HG03558 (cell line): ENCODE measurements at regions not wholly inside any gene's neighbourhood (a gene's known extent, or its start where the extent isn't known, plus 50 kb on each side); places are given as distances from the start of the nearest gene placed in this dataset.

Source experiments
- ATAC-seq: cut with Tn5 transposase; IDR thresholded peaks from one replicate; pipeline ENCODE4 v1.9.1; 2021; ENCODE audit warnings: moderate number of reproducible peaks; ENCODE audit not compliant: unreplicated experiment; ENCODE audit errors: extremely low read depth

DNA sequence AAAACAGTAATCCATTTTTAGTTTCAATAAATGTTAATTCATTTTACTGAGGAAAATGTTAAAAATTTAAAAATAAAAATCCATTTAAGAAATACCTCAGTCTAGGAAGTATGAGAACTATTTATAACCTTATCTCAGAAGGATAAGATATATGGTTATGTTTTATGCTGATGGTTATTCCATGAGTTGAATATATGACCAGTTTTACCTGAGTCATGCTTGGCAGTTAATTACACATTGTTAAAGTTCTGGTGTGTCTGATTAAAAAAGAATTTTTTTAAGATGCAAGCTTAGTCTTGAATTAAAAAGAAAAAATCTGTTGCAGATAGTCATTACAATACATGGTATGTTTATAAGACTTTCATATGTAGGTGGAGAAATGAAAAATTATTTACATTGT is 191.7 kb downstream of the ARL4A start:
- no peak for ATAC-seq

DNA sequence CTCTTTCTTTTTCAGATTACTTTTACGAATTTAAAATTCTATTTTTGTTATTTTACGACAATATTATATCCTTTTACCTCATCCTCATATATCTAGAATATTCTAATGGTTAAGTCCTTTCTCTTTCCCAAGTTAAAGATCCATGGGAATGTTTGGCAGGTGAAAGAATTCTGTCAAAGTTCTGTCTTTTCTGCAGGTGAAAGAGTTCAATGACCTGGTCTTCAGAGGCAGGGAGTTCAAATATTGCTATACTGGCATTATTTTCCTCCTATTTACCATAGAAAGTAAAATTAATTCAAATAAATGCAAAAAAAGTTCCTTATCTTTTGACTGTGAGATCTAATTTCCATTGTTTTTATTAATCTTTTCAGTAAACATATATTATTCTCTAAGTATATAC is 194.3 kb downstream of the ARL4A start:
- no peak for ATAC-seq

DNA sequence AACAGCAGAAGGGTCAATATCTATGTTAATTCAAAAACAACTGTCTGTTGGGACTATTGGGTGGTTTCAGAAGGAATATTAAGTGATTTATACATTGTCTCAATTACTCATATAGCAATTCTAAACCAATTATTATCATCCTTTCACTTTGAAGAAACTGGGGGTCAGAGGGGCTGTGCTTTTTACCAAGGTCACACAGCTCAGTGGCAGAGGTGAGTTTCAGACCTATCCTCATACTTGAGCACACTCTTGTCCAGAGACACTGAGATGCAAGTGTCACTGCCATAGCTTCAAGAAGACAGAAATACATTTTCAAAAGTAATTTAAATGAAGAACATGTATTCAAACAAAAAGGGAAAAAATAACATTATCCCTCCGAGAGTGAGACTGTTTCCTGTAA is 195.3 kb downstream of the ARL4A start:
- ATAC-seq = no peak

DNA sequence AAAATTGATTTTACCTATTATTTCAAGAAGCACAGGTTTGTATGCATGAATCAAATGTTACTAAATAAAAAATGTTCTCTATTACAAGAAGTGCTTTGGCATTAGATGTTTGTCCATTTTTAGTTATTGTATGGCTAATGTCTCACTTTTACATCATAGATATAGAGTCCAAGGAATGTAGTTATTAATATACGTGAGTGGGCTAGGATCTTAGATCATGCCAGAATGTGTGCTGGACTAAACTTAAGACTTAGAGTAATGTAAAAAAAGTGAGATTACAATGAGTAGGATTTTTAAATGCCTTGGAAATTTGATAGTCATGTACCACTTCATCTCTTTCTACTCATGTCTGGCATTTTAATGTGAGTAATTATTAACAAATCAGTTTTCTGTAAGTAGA is 196.6 kb downstream of the ARL4A start:
- ATAC-seq = no peak

DNA sequence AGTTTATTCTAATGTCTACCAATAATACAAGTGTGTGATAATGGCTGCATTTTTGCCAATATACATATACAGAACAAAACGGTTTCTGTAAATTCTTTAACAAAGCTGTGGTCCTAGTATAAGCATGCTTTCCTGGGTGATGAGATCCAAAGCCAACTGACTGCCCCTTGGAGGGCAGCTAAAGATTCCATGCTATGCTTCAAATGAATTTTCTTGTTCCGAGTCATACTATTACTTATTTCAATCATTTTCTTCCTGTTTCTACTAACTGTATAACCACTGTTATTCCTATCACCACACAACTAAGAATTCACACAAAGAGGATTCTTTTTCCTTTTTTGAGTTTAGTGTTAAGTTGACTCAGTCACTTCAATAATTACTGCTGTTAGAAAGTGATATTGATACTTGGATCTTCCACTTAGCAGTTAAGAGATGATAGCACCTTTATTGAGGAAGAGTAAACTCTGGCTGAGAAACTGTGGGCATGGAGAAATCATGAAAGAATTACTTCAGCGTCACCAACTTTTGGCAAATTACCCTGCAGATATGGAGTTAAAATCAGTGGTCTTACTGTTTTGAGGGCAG is 197.5 kb downstream of the ARL4A start:
- ATAC-seq = no peak

DNA sequence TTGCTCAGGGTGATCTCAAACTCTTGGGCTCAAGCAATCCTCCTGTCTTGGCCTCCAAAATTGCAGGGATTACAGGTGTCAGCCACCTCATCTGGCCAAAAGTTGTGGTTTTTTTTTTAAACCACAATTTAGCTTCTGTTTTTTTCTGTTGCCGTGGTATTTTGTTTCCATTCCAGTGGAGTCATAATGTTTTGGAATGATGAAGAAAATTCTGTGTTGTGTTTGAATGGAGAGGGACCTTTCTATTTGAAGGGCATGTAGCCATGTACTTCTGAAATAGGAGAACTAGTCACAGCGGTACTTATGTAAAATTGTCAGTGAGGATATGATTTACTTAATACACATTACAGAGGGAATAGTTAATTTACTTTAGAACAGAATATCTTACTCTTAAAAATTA is 201.3 kb downstream of the ARL4A start:
- no peak for ATAC-seq

DNA sequence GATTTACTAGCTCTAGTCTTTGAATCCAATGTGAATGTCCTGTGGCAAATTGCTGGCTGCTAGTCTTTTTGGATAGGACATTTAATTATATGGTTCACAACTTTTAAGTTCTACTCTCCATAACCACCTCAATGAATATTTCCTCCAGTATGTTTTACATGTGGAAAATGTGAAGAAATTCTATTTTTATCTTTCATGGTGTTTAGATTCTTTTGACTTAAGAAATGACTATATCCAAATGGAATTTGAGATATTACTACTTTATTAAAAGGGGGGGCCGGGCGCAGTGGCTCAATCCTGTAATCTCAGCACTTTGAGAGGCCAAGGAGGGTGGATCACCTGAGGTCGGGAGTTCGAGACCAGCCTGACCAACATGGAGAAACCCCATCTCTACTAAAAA is 202.0 kb downstream of the ARL4A start:
- no peak for ATAC-seq

DNA sequence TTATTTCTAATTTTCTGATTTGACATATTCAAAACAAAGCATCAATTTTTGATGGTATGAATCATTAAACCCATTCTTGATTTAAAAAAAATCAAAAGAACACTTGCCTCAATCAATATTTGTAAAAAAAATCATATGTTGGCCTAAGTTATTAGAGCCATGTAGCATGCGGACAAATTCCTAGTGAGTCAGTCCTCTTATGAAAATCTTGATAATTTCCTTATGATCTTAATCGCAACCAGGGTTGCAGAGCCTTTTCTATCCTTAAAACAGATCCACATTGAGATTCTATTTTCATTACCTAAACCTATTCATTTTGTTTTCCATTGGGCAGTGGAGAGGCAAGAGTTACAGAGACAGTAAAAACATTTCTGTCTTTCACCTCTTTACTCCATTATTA is 203.2 kb downstream of the ARL4A start:
- ATAC-seq = no peak

DNA sequence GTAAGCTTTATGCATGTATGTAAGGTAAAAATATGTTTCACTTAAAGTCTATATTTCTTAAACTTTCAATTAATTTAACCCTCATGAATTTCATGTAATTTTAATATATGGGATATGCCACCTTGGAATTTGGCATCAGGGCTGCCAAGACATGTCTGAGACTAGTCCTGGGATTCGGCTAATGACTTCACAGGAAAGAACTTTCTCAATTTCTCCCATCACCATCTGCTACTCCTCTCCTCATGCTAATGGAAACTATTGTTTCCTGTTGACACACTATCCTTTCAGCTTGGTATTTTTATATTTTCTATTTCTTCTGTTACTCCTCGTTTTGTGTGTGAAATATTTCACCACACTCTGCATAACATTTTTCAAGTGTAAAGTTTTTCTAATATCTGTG is 205.9 kb downstream of the ARL4A start:
- ATAC-seq = no peak

DNA sequence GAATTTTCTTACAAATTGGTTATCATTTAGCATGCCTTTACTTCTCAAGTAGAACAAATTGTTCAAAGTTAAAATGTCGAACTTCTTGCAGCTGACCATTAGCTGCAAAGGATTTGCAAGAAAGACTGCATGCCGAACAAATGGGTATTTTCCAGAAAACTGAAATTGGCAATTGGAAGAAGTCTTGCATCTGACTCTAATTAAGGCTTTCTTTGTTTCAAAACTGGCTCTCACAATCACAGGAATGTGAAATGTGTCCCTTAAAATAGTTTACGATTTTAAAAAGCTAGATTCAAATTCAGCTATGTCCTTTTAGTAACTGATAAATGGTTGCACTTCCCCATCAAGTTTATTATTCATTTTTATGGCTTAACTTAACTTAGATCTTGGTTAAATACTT is 207.9 kb downstream of the ARL4A start:
- ATAC-seq = no peak

DNA sequence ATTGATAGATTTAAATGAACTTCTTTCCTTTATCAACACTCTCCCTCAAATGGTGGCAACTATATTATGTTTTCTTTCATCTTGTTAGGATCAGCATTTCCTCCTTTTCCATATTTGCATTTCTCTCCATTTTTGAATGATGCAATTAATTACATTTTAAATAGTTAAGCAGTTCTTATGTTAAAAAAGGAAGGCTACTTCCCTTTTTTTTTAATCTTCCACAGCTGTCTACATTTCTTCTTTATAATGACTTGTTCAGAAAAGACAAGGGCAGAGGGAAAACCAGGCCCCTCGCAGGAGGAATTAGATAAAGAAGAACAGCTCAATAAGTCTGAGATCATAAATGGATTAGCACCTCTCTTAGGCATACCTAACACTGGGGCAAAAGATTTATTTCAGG is 208.9 kb downstream of the ARL4A start:
- ATAC-seq = no peak

DNA sequence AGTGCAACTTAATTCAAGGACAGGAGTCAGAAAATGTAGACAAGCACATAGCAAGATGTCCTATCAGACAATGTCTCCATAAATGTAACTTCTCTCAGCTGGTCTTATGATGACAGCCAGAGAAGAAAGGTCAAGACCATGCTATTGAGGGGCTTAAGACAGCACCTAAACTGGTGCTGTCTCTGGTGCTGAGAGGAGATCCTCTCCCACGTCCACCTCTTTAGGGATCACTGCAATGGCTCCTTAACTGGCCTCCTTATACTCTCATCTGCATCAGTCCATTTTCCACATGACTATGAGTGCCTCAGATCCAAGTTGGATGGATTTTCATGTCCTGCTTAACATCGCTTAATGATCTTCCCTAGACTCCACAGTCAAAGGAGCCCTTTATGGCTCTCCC is 210.6 kb downstream of the ARL4A start:
- ATAC-seq = no peak

DNA sequence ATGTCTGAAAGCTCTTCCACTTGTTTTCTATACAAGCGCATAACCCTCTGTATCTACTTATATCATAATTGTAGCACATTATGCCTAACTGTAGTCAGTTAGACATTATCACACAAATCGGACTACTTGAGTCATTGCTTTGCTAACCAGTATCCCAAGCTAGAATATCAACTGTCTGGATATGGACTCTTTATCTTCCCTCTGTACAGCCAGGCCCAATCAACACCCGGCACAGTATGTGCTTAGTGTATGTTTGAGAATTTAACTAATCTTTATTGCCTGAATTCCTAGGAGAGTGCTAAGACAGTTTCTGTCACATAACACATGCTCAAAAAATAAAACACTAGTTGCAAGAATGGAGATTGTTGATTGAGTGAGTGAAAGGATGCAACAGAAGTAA is 211.2 kb downstream of the ARL4A start:
- no peak for ATAC-seq

DNA sequence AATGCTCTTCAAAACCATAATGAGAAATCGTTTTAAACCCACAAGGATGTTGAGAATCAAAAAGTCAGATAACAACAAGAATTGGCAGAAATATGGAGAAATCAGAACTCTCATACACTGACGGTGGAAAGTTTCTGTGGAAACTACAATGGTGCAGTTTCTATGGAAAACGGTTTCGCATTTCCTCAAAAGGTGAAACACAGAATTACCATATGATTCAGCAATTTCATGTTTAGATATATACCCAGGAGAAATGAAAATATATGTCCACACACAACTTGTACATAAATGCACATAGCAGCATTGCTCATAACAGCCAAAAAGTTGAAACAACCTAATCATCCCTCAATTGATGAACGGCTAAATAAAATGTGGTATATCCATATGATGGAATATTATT is 218.2 kb downstream of the ARL4A start:
- ATAC-seq = no peak

DNA sequence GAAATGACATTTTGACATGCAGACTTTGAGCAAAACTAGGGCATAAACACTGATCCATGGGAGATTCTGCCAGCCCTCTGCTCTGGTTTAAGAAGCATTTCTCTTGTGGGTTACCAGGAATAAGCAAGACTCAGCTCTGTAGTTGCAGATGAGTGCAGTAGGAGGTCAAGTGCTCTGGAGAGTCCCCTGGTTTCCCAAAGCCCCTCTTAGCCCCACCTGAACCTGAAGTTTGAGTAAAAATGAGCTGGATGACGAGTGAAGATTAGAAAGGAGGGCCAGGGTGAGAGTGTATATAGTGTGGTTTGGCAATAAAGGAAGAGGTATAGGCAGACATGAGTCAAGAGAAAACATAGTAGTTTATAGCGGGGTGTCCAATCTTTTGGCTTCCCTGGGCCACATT is 220.3 kb downstream of the ARL4A start:
- ATAC-seq = no peak

DNA sequence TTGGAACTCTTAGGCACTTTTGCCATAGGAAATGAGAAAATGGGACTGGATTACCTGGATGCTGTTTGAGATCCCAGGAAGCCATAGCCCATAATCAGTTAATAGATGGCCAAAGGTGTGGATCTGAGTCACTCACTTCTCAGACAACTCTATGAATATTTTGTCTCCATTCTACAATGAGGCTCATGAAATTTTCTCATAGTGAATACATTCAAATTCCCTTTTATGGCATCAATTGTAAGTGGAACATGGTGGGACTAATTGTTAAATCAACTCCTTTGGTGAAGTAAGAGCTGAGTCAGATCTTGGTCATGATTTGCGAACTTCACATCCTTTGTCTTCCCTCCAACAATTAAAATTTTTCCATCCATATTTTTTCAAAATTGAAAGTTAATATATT is 222.1 kb downstream of the ARL4A start:
- ATAC-seq = no peak

DNA sequence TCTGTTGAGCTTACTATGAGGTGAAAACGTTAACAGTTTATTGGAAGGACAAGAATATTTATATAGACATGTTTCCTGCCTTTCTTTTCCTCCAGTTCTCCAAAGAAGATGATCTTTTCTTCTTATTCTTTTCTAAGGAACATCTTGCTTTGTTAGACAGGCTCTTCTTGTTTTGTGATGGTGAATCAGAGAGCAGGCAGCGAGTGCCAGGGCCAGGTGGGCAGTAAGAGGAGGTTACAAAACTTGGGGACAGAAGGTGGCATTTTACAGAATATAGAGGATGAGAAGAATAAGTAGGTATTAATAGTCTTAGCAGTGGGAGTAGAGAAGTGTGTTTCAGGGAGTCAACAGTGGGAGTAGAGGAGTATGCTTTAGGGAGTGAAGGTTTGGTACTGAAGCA is 223.6 kb downstream of the ARL4A start:
- ATAC-seq = no peak

DNA sequence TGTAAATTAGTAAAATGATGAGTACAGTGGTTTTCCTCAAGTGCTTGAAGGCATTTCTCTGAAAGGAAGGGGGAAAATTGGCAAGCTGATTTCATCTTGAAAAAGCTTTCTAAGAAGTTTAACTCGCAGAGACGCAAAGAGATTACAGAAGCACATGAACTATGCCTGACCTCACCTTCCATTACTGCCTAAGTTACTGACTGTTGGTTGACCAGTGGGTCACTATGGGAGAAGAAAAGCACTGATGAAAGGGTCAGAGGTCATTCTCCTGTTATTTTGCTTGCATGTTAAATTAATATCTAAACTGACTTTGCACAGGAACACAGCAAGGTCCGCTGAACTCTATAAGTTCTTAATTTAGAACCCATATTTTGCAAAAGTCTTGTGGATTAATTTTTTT is 225.6 kb downstream of the ARL4A start:
- no peak for ATAC-seq

DNA sequence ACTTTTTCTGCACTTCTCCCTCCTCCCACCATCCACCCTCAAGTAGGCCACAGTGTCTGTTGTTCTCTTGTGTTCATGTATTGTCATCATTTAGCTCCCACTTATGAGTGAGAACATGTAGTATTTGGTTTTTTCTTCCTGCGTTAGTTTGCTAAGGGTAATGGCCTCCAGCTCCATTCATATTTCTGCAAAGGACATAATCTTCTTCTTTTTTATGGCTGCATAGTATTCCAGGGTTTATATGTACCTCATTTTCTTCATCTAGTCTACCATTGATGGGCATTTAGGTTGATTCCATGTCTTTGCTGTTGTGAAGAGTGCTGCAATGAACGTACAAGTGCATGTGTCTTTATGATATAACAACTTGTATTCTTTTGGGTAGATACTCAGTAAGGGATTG is 230.4 kb downstream of the ARL4A start:
- ATAC-seq = no peak

DNA sequence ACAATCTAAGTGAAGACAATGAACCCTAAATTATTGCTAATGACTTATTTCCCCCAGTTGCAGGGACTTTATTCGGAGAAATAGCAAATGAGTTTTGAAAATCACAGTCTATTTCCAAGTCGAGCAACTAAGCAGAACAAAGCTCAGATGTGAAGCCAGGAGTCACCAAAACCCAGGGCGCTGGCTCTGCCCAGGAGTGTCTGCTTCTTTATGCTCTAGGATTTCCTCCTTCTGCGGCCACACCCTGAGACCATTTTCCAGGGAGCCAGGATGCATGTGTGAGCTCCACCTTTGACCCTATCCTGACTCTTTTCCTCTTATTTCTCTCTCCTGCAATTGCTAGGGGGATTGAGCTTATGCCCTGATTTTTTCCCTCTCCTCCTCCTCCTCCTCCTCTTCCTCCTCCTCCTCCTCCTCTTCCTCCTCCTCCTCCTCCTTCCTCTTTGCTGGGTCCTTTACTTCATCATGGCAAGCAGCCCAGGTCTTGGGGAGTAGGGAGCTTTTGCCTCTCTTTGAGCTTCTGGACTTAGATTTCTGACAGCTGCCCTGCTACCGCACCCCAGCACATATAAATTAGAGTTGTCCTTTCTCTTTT is 234.4 kb downstream of the ARL4A start:
- ATAC-seq = no peak

DNA sequence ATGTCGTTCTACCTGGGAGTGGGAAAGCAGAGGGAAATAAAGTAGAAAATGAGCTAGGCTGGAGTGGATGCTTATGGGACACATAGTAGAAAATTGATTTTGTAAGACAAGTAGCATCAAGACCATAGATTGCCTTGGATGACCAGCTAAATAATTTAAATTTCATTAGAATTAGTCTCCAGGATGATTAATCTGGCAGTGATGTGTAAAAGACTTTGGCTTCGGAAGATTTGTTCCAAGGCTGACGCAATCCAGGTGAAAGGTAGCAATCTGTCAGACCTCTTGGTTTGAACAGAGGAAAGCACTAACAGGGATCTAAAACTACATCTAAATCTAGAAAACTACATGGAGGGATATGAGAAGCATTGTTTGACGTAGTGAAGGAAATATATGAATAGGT is 236.5 kb downstream of the ARL4A start:
- ATAC-seq = no peak

DNA sequence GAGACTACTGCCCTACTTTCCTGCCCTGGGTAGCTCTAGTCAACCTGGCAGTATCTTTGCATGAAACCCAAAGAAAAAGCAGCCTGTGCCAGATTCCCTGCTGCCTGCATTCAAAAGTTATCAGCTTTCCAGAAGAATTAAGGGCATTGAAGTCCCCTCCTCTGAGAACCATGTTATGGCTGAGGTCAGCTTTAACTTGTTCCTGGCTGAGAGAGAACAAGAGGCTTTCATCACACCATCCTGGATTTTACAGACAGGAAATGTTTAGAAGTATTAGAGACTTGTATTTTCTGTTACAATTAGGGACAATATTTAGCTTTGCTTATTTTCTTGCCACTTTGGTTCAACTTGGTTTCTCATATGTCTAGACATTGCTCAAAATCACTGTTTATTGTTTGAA is 238.8 kb downstream of the ARL4A start:
- no peak for ATAC-seq
